Muscle layer of duodenum (tissue), 2 donors: ENCODE measurements at regions not wholly inside any gene's neighbourhood (a gene's known extent, or its start where the extent isn't known, plus 50 kb on each side); places are given as distances from the start of the nearest gene placed in this dataset.

Experiments used
- H3K27ac ChIP-seq: one replicate; pipeline ENCODE4 v1.7.0; 2013; ENCODE audit warnings: mild to moderate bottlenecking, low read length
- H3K27me3 ChIP-seq: one replicate; pipeline ENCODE4 v1.7.0; 2013; ENCODE audit warnings: low read depth, mild to moderate bottlenecking, control low read depth, low read length
- H3K36me3 ChIP-seq, 2 donors: one replicate each; pipeline ENCODE4 v1.7.0; 2013; ENCODE audit warnings: low read length in 2 of 2, control low read depth in 1 of 2, mild to moderate bottlenecking in 1 of 2; ENCODE audit not compliant: insufficient read depth in 2 of 2, control insufficient read depth in 1 of 2
- H3K4me1 ChIP-seq, 2 donors: one replicate each; pipeline ENCODE4 v1.7.0; 2013; ENCODE audit warnings: low read length in 2 of 2, mild to moderate bottlenecking in 2 of 2, control low read depth in 1 of 2, moderate library complexity in 1 of 2; ENCODE audit not compliant: insufficient read depth in 2 of 2, control insufficient read depth in 1 of 2
- H3K4me3 ChIP-seq, 2 donors: one replicate each; pipeline ENCODE4 v1.7.0; 2013; ENCODE audit warnings: low read length in 2 of 2, low read depth in 1 of 2, mild to moderate bottlenecking in 1 of 2
- H3K9me3 ChIP-seq, 2 donors: one replicate each; pipeline ENCODE4 v1.7.0; 2013; ENCODE audit warnings: low read length in 2 of 2, control low read depth in 1 of 2, mild to moderate bottlenecking in 1 of 2; ENCODE audit not compliant: control insufficient read depth in 1 of 2
- donor health status: healthy.

DNA sequence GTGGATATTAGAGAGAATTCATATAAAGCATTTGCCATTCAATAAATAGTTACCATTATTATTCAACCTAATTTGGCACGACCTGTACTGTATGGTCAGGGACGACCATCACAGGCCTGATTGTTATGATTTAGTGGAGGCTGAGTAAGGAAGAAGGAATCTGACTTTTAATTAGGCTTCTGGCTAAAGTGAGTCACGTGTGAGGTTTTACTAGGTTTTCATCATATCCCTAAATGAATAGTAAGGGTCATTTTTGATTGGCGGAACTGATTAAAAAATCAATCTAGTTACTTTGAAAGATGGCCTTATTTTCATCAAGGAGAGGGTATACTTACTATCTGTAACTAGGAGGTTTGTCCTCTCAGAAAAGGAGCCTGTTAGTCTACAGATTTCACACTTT, 143.4 kb downstream of the ADCYAP1 start:
- no peaks in the 10 kb centered on the region for H3K27me3 ChIP-seq
- H3K36me3 ChIP-seq = no peaks in the 10 kb centered on the region
- no peak overlapping the region for H3K4me3 ChIP-seq
- no peak overlapping the region for H3K27ac ChIP-seq
- H3K9me3 ChIP-seq = no peaks in the 10 kb centered on the region
- H3K4me1 ChIP-seq = no peaks in the 10 kb centered on the region

DNA sequence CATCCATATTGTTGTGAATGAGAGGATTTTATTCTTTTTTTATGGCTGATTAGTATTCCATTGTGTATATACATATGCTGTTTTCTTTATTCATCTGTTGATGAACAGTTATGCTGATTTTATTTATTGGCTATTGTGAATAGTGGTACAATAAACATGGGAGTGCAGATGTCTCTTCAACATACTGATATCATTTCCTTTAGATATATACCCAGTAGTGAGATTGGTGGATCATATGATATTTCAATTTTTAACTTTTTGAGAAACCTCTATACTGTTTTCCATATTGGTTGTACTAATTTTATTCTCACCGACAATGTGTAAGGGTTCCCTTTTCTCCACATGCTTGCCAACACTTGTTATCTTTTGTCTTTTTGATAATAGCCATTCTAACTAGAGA, 144.5 kb downstream of the ADCYAP1 start:
- Histone ChIP-seq H3K27ac (no peak overlapping the region), H3K36me3 (no peaks in the 10 kb centered on the region), H3K9me3 (no peaks in the 10 kb centered on the region), H3K4me3 (no peak overlapping the region), H3K4me1 (no peaks in the 10 kb centered on the region), H3K27me3 (no peaks in the 10 kb centered on the region)

DNA sequence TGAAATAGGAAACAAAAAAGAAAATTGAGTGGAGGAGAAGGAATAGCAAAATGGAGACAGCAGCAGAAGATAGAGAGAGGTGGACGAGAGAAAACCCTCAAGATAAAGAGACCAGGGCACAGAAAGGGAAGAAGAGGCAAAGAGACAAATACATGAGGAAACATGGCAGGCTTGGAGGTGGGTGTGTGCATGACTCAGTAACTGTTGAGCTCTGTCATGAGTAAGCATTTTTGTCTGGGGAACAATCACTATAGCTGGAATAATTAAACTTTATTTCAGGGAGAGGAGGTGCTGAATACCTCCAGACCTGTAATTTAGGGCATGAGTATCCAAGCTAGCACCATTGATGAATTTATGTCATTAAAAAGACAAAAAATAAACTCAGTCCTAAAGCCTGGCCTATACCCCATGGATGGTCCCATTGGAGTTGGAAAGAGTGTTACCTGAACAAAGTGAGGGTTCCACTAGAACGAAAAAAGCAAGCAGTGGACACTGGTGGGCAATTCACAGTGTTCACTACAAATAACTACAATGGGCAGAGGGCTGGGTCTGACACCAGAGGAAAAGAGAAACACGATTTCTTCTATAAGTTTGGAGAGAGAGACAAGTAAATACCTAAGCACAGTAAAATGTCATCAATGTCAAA, 145.5 kb downstream of the ADCYAP1 start:
- no peak overlapping the region for H3K4me3 ChIP-seq
- no peaks in the 10 kb centered on the region for H3K9me3 ChIP-seq
- no peaks in the 10 kb centered on the region for H3K27me3 ChIP-seq
- no peaks in the 10 kb centered on the region for H3K4me1 ChIP-seq
- H3K27ac ChIP-seq = no peak overlapping the region
- H3K36me3 ChIP-seq = no peaks in the 10 kb centered on the region

DNA sequence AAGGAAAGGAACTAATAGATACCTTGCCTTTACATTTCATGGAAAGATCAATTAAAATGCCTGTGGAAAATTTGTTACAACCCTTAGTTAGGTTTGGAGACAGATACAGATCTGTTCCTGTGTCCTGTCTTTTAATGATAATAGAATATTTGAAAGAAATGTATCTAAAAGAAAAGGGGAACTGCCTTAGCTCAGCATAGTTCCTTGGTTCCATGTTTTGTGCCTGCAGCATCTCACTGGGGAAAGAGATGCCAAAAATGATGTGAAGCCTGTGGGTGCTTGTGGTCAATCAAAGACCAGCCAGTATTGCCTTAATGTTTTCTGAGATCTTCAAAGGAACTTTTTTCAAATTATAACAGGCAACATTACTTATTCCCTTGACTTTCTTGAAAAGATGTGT, 147.6 kb downstream of the ADCYAP1 start:
- Histone ChIP-seq H3K27ac (no peak overlapping the region), H3K9me3 (peaks cover 0 to 4% of the 10 kb centered on the region in 2 donors), H3K27me3 (no peaks in the 10 kb centered on the region), H3K4me3 (no peak overlapping the region), H3K4me1 (no peaks in the 10 kb centered on the region), H3K36me3 (no peaks in the 10 kb centered on the region)

DNA sequence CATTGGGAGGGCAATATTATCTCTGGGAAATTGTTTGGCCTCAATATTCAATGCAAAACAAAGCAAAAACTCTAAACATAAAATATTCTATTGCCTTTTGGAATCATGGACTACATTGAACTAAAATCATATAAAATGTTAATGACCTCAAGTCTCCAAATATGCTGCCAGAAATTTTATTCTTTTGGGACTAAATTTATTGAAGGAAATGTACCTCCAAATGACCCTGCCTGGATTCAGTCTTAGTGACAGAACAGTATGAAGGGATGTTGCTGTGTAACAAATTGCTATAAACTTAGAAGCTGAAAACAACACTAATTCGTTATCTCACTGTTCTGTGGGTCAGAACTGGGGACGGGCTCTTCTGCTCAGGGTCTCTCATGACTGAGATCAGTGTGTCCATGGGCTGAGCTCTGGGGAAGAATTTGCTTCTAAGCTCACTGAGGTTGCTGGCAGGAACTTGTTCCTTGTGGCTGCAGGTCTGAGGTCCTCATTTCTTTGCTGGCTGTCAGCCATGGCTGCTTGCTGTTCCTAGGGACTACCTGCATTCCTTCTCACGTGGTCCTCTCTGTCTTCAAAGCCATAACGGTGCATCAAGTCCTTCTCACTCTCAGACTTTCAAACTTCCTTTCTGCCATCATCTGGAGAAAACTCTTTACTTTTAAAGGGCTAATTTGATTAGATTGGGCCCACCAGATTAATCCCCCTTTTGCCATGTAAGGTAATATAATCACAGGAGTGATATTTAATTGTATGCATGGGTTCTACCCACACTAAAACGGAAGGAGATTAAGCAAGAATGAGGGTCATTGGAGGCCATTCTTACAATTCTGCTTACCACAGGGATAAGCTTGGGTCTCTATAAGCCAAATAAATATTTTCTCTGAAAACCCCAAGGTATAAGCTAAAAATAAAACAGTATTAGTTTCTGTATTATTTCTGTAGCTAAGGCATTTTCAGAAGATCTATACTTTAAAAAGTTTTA, 149.0 kb downstream of the ADCYAP1 start:
- Histone ChIP-seq H3K27me3 (no peaks in the 10 kb centered on the region), H3K27ac (no peak overlapping the region), H3K36me3 (no peaks in the 10 kb centered on the region), H3K9me3 (peaks cover 0 to 4% of the 10 kb centered on the region in 2 donors), H3K4me1 (no peaks in the 10 kb centered on the region), H3K4me3 (no peak overlapping the region)

DNA sequence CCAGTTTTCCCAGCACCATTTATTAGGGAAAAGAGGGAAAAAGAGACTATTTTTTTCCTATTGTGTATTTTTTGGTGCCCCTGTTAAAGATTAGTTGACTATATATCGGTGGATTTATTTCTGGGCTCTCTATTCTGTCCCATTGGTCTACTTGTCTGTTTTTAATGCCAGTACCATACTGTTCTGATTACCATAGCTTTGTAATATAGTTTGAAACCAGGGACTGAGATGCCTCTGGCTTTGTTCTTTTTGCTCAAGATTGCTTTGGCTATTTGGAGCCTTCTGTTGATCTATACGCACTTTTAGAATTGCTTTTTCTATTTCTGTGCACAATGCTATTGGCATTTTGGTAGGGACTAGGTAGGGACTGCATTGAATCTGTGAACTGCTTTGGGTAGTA, 151.7 kb downstream of the ADCYAP1 start:
- Histone ChIP-seq H3K9me3 (peaks cover 3 to 4% of the 10 kb centered on the region in 2 donors), H3K36me3 (no peaks in the 10 kb centered on the region), H3K27me3 (no peaks in the 10 kb centered on the region), H3K27ac (no peak overlapping the region), H3K4me3 (no peak overlapping the region), H3K4me1 (no peaks in the 10 kb centered on the region)

DNA sequence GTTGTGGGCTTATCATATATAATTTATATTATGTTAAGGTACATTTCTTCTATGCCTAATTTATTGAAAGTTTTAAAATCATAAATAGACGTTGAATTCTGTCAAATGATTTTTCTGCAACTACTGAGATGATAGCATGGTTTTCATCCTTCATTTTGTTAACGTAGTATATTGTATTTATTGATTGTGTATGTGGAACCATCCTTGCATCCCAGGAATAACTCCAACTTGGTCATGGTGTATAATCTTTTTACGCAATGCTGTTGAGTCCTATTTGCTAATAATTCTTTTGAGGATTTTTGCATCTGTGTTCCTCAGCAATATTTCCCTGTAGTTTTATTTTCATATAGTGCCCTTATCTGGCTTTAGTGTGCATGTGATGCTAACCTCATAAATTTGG, 152.7 kb downstream of the ADCYAP1 start:
- Histone ChIP-seq H3K4me3 (no peak overlapping the region), H3K9me3 (peaks cover 4 to 6% of the 10 kb centered on the region in 2 donors), H3K36me3 (no peaks in the 10 kb centered on the region), H3K27me3 (no peaks in the 10 kb centered on the region), H3K4me1 (no peaks in the 10 kb centered on the region), H3K27ac (no peak overlapping the region)

DNA sequence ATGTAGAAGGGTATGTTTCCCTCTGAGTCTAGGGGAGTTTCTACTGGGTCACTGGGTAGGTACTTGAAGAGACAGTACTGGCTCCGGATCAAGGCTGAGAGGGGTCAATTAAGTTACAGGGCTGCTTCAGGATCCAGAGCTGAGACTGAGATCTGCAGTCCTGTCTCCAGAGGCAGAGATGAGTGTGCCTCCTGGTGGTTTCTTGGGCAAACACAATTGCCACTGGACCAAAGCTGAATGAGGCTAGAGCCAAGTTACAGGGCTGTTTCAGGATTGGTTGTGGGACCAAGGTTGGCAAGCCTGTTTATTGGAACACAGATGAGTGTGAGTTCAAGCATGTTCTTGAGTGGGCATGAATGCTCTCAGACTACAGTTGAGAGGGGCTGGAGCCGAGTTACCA, 157.9 kb downstream of the ADCYAP1 start:
- H3K36me3 ChIP-seq = no peaks in the 10 kb centered on the region
- peaks cover 0 to 9% of the 10 kb centered on the region in 2 donors for H3K9me3 ChIP-seq
- no peak overlapping the region for H3K27ac ChIP-seq
- H3K27me3 ChIP-seq = no peaks in the 10 kb centered on the region
- H3K4me1 ChIP-seq = no peaks in the 10 kb centered on the region
- H3K4me3 ChIP-seq = no peak overlapping the region

DNA sequence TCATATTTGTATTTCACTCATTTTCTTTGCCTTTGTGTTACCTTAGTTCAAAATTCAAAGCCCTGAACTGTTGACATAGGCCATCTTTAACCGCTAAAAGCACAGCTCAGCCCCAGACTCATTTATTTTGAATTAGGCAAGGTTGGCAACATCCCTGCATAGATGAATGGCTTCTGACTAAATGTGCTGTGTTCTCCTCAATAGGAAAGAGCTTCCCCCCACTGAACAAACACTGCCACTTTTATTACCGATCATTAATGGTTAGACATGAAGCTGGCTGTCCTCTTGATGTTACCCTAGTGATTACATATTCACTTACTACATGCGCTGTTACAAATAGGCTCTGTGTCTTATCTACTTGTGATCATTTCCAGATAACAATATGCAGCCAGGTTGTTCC, 170.7 kb downstream of the ADCYAP1 start:
- Histone ChIP-seq H3K9me3 (no peaks in the 10 kb centered on the region), H3K36me3 (no peaks in the 10 kb centered on the region), H3K27ac (no peak overlapping the region), H3K27me3 (no peaks in the 10 kb centered on the region), H3K4me1 (no peaks in the 10 kb centered on the region), H3K4me3 (no peak overlapping the region)

DNA sequence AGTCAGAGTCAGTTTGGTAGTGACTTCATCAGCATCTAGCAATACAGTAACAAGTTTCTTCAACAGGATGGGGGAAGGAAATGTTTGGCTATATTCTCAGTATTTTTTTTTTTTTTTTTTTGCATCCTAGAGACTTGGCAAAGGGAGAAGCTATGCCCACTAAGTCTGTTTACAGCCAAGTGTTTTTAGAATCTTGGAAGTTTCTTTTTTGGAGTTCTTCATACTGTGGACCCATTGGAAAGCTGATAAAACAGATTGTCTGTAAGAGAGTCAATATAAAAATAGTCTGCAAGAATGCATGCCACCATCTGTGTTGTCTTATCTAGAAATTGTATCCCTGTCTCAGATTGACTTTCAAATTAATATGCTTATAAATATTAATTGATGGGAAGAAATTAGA, 171.2 kb downstream of the ADCYAP1 start:
- Histone ChIP-seq H3K27me3 (no peaks in the 10 kb centered on the region), H3K27ac (no peak overlapping the region), H3K9me3 (no peaks in the 10 kb centered on the region), H3K36me3 (no peaks in the 10 kb centered on the region), H3K4me1 (no peaks in the 10 kb centered on the region), H3K4me3 (no peak overlapping the region)

DNA sequence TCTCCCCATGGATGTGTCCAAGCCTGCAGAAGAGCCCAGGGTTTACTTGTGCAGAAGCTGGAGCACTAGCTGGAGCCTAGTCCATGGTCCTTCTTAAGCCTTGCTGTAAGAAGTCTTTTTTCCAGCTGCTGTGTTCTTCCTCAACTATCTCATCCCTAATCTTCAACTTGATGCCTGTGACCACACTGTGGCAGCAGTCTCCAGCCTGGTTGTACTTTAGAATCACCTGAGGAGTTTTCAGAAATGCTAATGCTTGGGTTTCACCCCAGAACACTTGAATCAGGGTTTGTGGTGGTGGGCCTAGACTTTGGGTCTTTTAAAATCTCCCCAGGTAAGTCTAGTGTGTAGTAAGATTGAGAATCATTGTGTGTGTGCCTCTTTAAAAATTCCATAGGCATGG, 173.6 kb downstream of the ADCYAP1 start:
- Histone ChIP-seq H3K4me1 (no peaks in the 10 kb centered on the region), H3K4me3 (no peak overlapping the region), H3K27ac (no peak overlapping the region), H3K36me3 (no peaks in the 10 kb centered on the region), H3K9me3 (no peaks in the 10 kb centered on the region), H3K27me3 (no peaks in the 10 kb centered on the region)
